ENCODE measurements at regions not wholly inside any gene's neighbourhood (a gene's known extent, or its start where the extent isn't known, plus 50 kb on each side); places are given as distances from the start of the nearest gene placed in this dataset.

DNA sequence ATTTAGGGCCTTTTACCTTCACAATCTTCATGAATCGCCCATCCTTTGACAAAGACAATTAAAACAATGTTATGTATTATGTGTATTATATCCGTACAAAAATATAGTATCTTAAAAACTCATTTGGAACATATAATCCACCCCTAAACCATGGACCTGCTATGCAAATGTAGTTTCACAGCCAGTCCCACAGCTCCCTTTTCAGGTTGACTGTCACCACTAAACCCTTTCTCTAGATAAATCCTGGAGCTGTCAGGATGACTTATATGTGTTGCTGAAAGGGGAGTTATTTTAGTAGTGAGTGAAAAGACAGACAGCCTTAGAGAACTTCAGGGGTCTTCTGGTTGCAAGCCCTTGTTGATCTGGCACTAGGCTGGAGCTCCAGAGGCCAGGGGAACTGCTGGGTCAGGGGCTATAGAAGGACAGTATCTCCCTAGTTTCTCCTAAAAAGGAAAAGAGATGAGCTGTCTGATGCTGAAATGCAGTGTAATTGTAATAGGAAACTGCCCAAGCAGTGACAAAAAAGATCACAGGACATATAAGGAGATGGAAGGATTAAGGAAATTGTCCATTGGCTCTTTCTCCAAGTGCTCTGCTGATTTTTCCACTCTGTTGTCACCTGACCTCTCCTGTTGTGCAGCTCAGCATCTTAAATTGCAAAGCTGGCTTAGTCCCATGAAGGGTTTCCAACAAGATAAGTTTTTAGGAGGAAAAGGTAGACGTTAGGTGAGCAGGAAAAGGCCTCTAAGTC lies 127.7 kb downstream of the S1PR1 start:
- H3K4me3 ChIP-seq (ENCODE audit: control insufficient read depth, low read depth, low read length): no peak overlapping the region
- no peak for DNase-seq (ENCODE audit: low read depth)
- TF ChIP-seq, protein P1, sequence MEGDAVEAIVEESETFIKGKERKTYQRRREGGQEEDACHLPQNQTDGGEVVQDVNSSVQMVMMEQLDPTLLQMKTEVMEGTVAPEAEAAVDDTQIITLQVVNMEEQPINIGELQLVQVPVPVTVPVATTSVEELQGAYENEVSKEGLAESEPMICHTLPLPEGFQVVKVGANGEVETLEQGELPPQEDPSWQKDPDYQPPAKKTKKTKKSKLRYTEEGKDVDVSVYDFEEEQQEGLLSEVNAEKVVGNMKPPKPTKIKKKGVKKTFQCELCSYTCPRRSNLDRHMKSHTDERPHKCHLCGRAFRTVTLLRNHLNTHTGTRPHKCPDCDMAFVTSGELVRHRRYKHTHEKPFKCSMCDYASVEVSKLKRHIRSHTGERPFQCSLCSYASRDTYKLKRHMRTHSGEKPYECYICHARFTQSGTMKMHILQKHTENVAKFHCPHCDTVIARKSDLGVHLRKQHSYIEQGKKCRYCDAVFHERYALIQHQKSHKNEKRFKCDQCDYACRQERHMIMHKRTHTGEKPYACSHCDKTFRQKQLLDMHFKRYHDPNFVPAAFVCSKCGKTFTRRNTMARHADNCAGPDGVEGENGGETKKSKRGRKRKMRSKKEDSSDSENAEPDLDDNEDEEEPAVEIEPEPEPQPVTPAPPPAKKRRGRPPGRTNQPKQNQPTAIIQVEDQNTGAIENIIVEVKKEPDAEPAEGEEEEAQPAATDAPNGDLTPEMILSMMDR (IDR thresholded peaks at IDR 0.05; ENCODE audit: control insufficient read depth, insufficient read depth, low read depth, low read length, missing control alignments): no peak

DNA sequence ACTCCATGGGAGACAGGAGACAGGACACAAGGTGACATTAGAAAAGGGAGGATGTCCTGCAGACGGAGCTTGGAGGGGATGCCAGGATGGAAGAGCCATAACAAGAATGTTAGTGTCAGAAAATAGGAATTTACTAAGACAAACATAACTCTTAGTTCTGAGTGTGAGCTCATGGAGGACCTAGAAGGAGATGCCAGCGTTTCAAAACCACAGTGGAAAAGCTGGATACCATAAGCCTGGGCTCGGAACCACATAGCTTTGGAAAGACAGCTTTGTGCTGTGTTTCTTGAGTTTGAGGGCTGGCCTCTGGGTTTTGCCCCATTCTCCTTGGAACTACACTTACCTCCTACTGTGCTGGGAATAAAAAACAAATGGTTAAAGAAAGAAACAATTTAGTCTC lies 128.4 kb downstream of the S1PR1 start:
- peak; percentile 38 for DNase-seq (ENCODE audit: low read depth)
- H3K4me3 ChIP-seq (ENCODE audit: control insufficient read depth, low read depth, low read length): no peak overlapping the region
- TF ChIP-seq, protein P1 (IDR thresholded peaks at IDR 0.05; ENCODE audit: control insufficient read depth, insufficient read depth, low read depth, low read length, missing control alignments): no peak

DNA sequence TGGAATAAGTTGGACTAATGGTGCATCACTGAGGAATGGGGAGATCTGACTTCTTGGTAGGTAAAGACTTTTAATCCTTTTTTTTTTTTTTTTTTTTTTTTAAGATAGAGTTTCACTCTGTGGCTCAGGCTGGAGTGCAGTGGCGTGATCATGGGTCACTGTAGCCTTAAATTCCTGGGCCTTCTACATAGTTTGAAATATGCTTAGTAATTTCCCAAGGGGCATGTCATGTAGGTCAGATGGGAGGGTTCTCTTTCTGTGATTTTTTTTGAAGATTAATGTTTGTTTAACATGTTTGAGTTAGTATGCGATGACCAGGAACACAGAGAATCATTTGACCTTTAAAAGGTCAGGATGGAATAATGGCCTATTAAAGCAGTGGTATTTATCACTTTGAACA lies 129.1 kb downstream of the S1PR1 start:
- DNase-seq (ENCODE audit: low read depth): no peak
- TF ChIP-seq, protein P1 (IDR thresholded peaks at IDR 0.05; ENCODE audit: control insufficient read depth, insufficient read depth, low read depth, low read length, missing control alignments): no peak
- no peak overlapping the region for H3K4me3 ChIP-seq (ENCODE audit: control insufficient read depth, low read depth, low read length)

DNA sequence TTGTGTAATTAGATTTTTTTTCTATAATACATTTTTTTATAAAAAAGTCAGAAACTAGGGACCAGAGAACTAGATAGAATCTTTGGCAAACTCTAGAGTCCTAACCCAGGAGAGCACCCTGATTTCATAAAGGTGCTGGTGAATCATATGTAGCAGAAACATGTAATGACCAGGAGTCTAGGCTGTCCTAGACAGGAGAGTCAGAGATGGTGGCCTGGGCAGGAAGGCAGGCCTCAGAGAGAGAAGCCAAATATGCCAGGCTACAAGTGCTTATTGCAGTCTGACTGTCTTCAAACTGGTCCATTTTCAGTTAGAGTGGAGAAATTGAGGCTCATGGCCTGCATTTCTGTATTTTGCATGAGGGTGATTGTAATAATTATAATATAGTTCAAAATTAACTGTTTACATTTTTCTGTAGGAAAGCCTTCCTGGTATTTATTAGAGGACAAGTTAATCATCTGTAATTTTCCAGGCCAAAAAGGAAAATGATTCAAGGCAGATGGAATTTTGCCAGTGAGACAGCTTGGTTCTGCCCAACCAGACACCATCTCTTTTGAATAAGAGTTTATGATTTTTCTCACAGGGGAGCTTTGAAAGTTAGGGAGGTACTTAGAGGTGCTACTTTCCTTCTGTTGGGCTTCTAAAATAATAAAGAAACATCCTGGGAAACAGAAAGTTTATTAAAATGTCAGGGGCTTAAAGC lies 129.8 kb downstream of the S1PR1 start:
- no peak for DNase-seq (ENCODE audit: low read depth)
- TF ChIP-seq, protein P1 (IDR thresholded peaks at IDR 0.05; ENCODE audit: control insufficient read depth, insufficient read depth, low read depth, low read length, missing control alignments): no peak
- no peak overlapping the region for H3K4me3 ChIP-seq (ENCODE audit: control insufficient read depth, low read depth, low read length)

DNA sequence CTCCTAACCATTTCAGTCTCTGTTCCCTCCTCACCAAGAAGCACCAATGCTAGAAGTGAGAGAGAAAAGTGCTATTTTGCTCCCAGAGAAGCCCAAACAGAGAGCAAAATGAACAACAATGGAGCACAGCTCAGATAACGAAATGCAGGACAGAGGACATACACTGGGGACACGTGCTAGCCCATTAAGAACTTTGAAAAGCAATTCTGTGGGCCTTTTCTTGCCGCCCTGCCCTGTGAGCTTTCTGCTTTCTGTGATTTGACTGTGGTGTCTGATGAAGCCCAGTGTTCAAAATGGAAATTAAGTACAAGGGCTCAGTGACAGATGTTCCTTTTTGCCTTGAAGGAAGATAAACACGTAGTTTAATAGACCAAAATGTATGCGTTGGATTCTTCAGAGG lies 130.8 kb downstream of the S1PR1 start:
- DNase-seq (ENCODE audit: low read depth): no peak
- H3K4me3 ChIP-seq (ENCODE audit: control insufficient read depth, low read depth, low read length): no peak overlapping the region
- TF ChIP-seq, protein P1 (IDR thresholded peaks at IDR 0.05; ENCODE audit: control insufficient read depth, insufficient read depth, low read depth, low read length, missing control alignments): no peak

DNA sequence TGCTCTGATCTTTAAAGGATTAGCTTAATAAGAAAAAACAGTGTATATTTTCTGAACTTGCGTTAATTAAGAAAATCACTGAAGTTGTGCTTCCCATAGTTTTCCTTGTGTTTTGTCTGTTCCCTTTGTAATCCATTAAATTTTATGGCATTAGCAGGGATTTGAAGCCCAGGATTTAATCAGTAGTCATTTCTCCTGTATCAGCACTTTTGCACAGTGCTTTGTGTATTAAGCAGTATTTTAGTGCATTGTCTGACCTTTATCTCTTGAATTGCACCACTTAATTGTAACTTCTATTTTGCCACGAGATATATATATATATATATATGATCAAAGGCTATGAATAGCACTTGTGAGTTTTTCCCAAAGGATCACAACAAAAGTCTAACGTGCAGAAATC lies 133.7 kb downstream of the S1PR1 start:
- TF ChIP-seq, protein P1 (IDR thresholded peaks at IDR 0.05; ENCODE audit: control insufficient read depth, insufficient read depth, low read depth, low read length, missing control alignments): no peak
- DNase-seq (ENCODE audit: low read depth): no peak

More for the DNA sequence above, 133.7 kb downstream of the S1PR1 start:
- no peak overlapping the region for H3K4me3 ChIP-seq (ENCODE audit: control insufficient read depth, low read depth, low read length)

All from AG09309 (cell line).